HepG2 (cell line): ENCODE measurements at regions not wholly inside any gene's neighbourhood (a gene's known extent, or its start where the extent isn't known, plus 50 kb on each side); places are given as distances from the start of the nearest gene placed in this dataset.

Experiments used
- BHLHE40 ChIP-seq: IDR thresholded peaks from 2 replicates; pipeline ENCODE4 v1.6.1; 2011; ENCODE audit warnings: low read length, improper control_type of control experiment
- ELK4 ChIP-seq: sonication (generic); formaldehyde crosslinking; IDR thresholded peaks from 2 replicates; pipeline ENCODE4 v1.9.0; 2021; ENCODE audit warnings: missing genetic modification reagents, borderline replicate concordance
- EZH2 ChIP-seq: conservative IDR thresholded peaks from 2 replicates; pipeline ENCODE4 v1.6.1; 2012; ENCODE audit warnings: mild to moderate bottlenecking, low read depth, low read length, moderate library complexity
- MZF1 ChIP-seq: sonication (generic); formaldehyde crosslinking; IDR thresholded peaks from 2 replicates; pipeline ENCODE4 v1.8.1; 2023; ENCODE audit warnings: mild to moderate bottlenecking, missing genetic modification reagents, borderline replicate concordance
- ZNF30 ChIP-seq: sonication (generic); formaldehyde crosslinking; IDR thresholded peaks from 2 replicates; pipeline ENCODE4 v1.5.0; 2020; ENCODE audit warnings: mild to moderate bottlenecking, missing genetic modification reagents
- ZNF646 ChIP-seq: sonication (generic); formaldehyde crosslinking; IDR thresholded peaks from 2 replicates; pipeline ENCODE4 v1.9.0; 2021; ENCODE audit warnings: mild to moderate bottlenecking, missing genetic modification reagents
- ZNF816 ChIP-seq: sonication (generic); formaldehyde crosslinking; IDR thresholded peaks from 2 replicates; pipeline ENCODE4 v1.8.0; 2022; ENCODE audit warnings: missing genetic modification reagents, mild to moderate bottlenecking, borderline replicate concordance
- TF ChIP-seq, protein P1 (sequence below): sonication (generic); formaldehyde crosslinking; IDR thresholded peaks from 2 replicates; pipeline ENCODE4 v1.5.0; 2020; ENCODE audit warnings: missing genetic modification reagents
- TF ChIP-seq, protein P2 (sequence below): sonication (generic); formaldehyde crosslinking; IDR thresholded peaks from 2 replicates; pipeline ENCODE4 v1.5.0; 2020; ENCODE audit warnings: mild to moderate bottlenecking, missing genetic modification reagents, moderate library complexity
- TF ChIP-seq, protein P3 (sequence below): sonication (generic); formaldehyde crosslinking; IDR thresholded peaks from 2 replicates; pipeline ENCODE4 v1.8.0; 2022; ENCODE audit warnings: mild to moderate bottlenecking, missing genetic modification reagents
- TF ChIP-seq, protein P4 (sequence below): sonication (generic); IDR thresholded peaks from 2 replicates; pipeline ENCODE4 v1.6.1; 2016; ENCODE audit warnings: low read depth, borderline replicate concordance

- TF ChIP-seq, protein P1, sequence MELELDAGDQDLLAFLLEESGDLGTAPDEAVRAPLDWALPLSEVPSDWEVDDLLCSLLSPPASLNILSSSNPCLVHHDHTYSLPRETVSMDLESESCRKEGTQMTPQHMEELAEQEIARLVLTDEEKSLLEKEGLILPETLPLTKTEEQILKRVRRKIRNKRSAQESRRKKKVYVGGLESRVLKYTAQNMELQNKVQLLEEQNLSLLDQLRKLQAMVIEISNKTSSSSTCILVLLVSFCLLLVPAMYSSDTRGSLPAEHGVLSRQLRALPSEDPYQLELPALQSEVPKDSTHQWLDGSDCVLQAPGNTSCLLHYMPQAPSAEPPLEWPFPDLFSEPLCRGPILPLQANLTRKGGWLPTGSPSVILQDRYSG (CRISPR knock-in tag) = no peak
- no peak for TF ChIP-seq ZNF646
- TF ChIP-seq ZNF30 (CRISPR knock-in tag) = no peak
- TF ChIP-seq, protein P2, sequence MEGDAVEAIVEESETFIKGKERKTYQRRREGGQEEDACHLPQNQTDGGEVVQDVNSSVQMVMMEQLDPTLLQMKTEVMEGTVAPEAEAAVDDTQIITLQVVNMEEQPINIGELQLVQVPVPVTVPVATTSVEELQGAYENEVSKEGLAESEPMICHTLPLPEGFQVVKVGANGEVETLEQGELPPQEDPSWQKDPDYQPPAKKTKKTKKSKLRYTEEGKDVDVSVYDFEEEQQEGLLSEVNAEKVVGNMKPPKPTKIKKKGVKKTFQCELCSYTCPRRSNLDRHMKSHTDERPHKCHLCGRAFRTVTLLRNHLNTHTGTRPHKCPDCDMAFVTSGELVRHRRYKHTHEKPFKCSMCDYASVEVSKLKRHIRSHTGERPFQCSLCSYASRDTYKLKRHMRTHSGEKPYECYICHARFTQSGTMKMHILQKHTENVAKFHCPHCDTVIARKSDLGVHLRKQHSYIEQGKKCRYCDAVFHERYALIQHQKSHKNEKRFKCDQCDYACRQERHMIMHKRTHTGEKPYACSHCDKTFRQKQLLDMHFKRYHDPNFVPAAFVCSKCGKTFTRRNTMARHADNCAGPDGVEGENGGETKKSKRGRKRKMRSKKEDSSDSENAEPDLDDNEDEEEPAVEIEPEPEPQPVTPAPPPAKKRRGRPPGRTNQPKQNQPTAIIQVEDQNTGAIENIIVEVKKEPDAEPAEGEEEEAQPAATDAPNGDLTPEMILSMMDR (CRISPR knock-in tag) = no peak
- TF ChIP-seq ELK4 (CRISPR knock-in tag) = no peak
- no peak for TF ChIP-seq ZNF816
- TF ChIP-seq, protein P3, sequence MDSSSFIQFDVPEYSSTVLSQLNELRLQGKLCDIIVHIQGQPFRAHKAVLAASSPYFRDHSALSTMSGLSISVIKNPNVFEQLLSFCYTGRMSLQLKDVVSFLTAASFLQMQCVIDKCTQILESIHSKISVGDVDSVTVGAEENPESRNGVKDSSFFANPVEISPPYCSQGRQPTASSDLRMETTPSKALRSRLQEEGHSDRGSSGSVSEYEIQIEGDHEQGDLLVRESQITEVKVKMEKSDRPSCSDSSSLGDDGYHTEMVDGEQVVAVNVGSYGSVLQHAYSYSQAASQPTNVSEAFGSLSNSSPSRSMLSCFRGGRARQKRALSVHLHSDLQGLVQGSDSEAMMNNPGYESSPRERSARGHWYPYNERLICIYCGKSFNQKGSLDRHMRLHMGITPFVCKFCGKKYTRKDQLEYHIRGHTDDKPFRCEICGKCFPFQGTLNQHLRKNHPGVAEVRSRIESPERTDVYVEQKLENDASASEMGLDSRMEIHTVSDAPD = no peak
- TF ChIP-seq, protein P4, sequence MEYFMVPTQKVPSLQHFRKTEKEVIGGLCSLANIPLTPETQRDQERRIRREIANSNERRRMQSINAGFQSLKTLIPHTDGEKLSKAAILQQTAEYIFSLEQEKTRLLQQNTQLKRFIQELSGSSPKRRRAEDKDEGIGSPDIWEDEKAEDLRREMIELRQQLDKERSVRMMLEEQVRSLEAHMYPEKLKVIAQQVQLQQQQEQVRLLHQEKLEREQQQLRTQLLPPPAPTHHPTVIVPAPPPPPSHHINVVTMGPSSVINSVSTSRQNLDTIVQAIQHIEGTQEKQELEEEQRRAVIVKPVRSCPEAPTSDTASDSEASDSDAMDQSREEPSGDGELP = no peak
- no peak for TF ChIP-seq BHLHE40
- TF ChIP-seq MZF1 = no peak
- no peak for TF ChIP-seq EZH2
Measured at GRCh38 chr2:51918113-51918512, 886.2 kb upstream of the NRXN1 start.
